H9 (cell line): ENCODE measurements at regions not wholly inside any gene's neighbourhood (a gene's known extent, or its start where the extent isn't known, plus 50 kb on each side); places are given as distances from the start of the nearest gene placed in this dataset.

Source experiments
- DNase-seq: peaks from one replicate; pipeline ENCODE4 v3.0.0-alpha.2; 2017
- H2AFZ ChIP-seq: one replicate; pipeline ENCODE4 v1.6.1; 2013; ENCODE audit warnings: mild to moderate bottlenecking, low read length, control low read depth, moderate library complexity
- H2AK5ac ChIP-seq: 2 replicates; pipeline ENCODE4 v1.6.1; 2013; ENCODE audit warnings: low read length, control low read depth, mixed read lengths; ENCODE audit not compliant: insufficient read length
- H2BK120ac ChIP-seq: one replicate; pipeline ENCODE4 v1.6.1; 2013; ENCODE audit warnings: low read depth, mild to moderate bottlenecking, low read length, control low read depth, inconsistent platforms; ENCODE audit not compliant: poor library complexity, severe bottlenecking
- H2BK12ac ChIP-seq: 2 replicates; pipeline ENCODE4 v1.6.1; 2013; ENCODE audit warnings: low read length, control low read depth, mixed read lengths, low read depth; ENCODE audit not compliant: insufficient read length
- H2BK15ac ChIP-seq: 2 replicates; pipeline ENCODE4 v1.6.1; 2013; ENCODE audit warnings: low read depth, low read length, control low read depth
- H2BK20ac ChIP-seq: one replicate; pipeline ENCODE4 v1.6.1; 2013; ENCODE audit warnings: low read depth, mild to moderate bottlenecking, low read length, control low read depth, inconsistent platforms; ENCODE audit not compliant: poor library complexity, severe bottlenecking
- H2BK5ac ChIP-seq: 2 replicates; pipeline ENCODE4 v1.6.1; 2013; ENCODE audit warnings: low read length, control low read depth, mixed read lengths; ENCODE audit not compliant: insufficient read length
- H3K14ac ChIP-seq: 2 replicates; pipeline ENCODE4 v1.6.1; 2013; ENCODE audit warnings: low read length, control low read depth; ENCODE audit not compliant: insufficient read depth
- H3K18ac ChIP-seq: 2 replicates; pipeline ENCODE4 v1.6.1; 2013; ENCODE audit warnings: low read depth, mild to moderate bottlenecking, mixed read lengths, low read length, control low read depth; ENCODE audit not compliant: insufficient read length
- H3K23ac ChIP-seq: 2 replicates; pipeline ENCODE4 v1.6.1; 2013; ENCODE audit warnings: low read length, control low read depth, mixed read lengths, low read depth; ENCODE audit not compliant: insufficient read length
- H3K23me2 ChIP-seq: 2 replicates; pipeline ENCODE4 v1.6.1; 2013; ENCODE audit warnings: low read depth, mild to moderate bottlenecking, mixed read lengths, low read length, control low read depth; ENCODE audit not compliant: insufficient read length, poor library complexity, severe bottlenecking
- H3K27ac ChIP-seq: 2 replicates; pipeline ENCODE4 v1.5.1; 2013; ENCODE audit warnings: low read length, control low read depth, mixed read lengths, low read depth; ENCODE audit not compliant: insufficient read length
- H3K27me3 ChIP-seq: 2 replicates; pipeline ENCODE4 v1.6.1; 2013; ENCODE audit warnings: low read length, control low read depth, inconsistent platforms; ENCODE audit not compliant: insufficient read depth
- H3K4ac ChIP-seq: 2 replicates; pipeline ENCODE4 v1.6.1; 2013; ENCODE audit warnings: low read depth, mild to moderate bottlenecking, control low read depth, inconsistent platforms, low read length, moderate library complexity
- H3K4me1 ChIP-seq: 2 replicates; pipeline ENCODE4 v1.6.1; 2013; ENCODE audit warnings: low read length, control low read depth, inconsistent platforms; ENCODE audit not compliant: insufficient read depth
- H3K4me2 ChIP-seq: 2 replicates; pipeline ENCODE4 v1.6.1; 2013; ENCODE audit warnings: low read length, control low read depth, mixed read lengths; ENCODE audit not compliant: insufficient read length, insufficient read depth
- H3K56ac ChIP-seq: 2 replicates; pipeline ENCODE4 v1.6.1; 2013; ENCODE audit warnings: low read depth, mild to moderate bottlenecking, mixed read lengths, low read length, control low read depth; ENCODE audit not compliant: insufficient read length
- H3K79me1 ChIP-seq: 2 replicates; pipeline ENCODE4 v1.6.1; 2013; ENCODE audit warnings: low read depth, mild to moderate bottlenecking, moderate library complexity, low read length, control low read depth, inconsistent platforms; ENCODE audit not compliant: insufficient read depth, poor library complexity, severe bottlenecking
- H3K79me2 ChIP-seq: 2 replicates; pipeline ENCODE4 v1.6.1; 2013; ENCODE audit warnings: low read length, control low read depth, inconsistent platforms; ENCODE audit not compliant: insufficient read depth
- H3K9ac ChIP-seq: 2 replicates; pipeline ENCODE4 v1.6.1; 2013; ENCODE audit warnings: low read length, control low read depth, mixed read lengths; ENCODE audit not compliant: insufficient read length; ENCODE audit errors: extremely low read depth
- H3K9me3 ChIP-seq: one replicate; pipeline ENCODE4 v1.6.1; 2013; ENCODE audit warnings: low read depth, low read length, inconsistent platforms; ENCODE audit not compliant: control insufficient read depth
- H3T11ph ChIP-seq: one replicate; pipeline ENCODE4 v1.6.1; 2013; ENCODE audit warnings: mild to moderate bottlenecking, low read length, control low read depth, inconsistent platforms
- H4K20me1 ChIP-seq: one replicate; pipeline ENCODE4 v1.6.1; 2013; ENCODE audit not compliant: control insufficient read depth, insufficient read length, insufficient read depth
- H4K5ac ChIP-seq: 2 replicates; pipeline ENCODE4 v1.6.1; 2013; ENCODE audit warnings: low read depth, mild to moderate bottlenecking, mixed read lengths, low read length, control low read depth; ENCODE audit not compliant: insufficient read length
- H4K8ac ChIP-seq: replicated peaks from 2 replicates; pipeline ENCODE4 v1.6.1; 2013; ENCODE audit warnings: low read length, control low read depth, mixed read lengths, low read depth; ENCODE audit not compliant: insufficient read length
- H4K91ac ChIP-seq: 2 replicates; pipeline ENCODE4 v1.6.1; 2013; ENCODE audit warnings: low read depth, mild to moderate bottlenecking, moderate library complexity, mixed read lengths, low read length, control low read depth; ENCODE audit not compliant: insufficient read length
- H3K27ac Mint-ChIP-seq, 3 experiments: 2 replicates in 2 of 3; 3 replicates in 1 of 3; pipeline ENCODE4 v1.8.0; 2020 to 2021; ENCODE audit warnings: mixed read lengths in 3 of 3, mild to moderate bottlenecking in 1 of 3, moderate library complexity in 1 of 3
- H3K27me3 Mint-ChIP-seq: 2 replicates; pipeline ENCODE4 v1.8.0; 2021; ENCODE audit warnings: low read depth, mild to moderate bottlenecking, moderate library complexity, mixed read lengths
- H3K36me3 Mint-ChIP-seq, 3 experiments: 2 replicates in 2 of 3; 3 replicates in 1 of 3; pipeline ENCODE4 v1.8.0; 2020 to 2021; ENCODE audit warnings: low read depth in 3 of 3, mixed read lengths in 3 of 3; ENCODE audit not compliant: insufficient read depth in 1 of 3
- H3K4me1 Mint-ChIP-seq, 2 experiments: 2 replicates each; pipeline ENCODE4 v1.8.0; 2020; ENCODE audit warnings: mixed read lengths in 2 of 2
- H3K4me3 Mint-ChIP-seq, 2 experiments: 2 replicates in 1 of 2; 3 replicates in 1 of 2; pipeline ENCODE4 v1.8.0; 2020 to 2021; ENCODE audit warnings: mild to moderate bottlenecking in 2 of 2, mixed read lengths in 2 of 2, moderate library complexity in 1 of 2
- H3K9me3 Mint-ChIP-seq, 2 experiments: 2 replicates in 1 of 2; 3 replicates in 1 of 2; pipeline ENCODE4 v1.8.0; 2020; ENCODE audit warnings: mild to moderate bottlenecking in 2 of 2, mixed read lengths in 2 of 2, moderate library complexity in 1 of 2
- WGBS: extraction: QIAGEN DNeasy Blood & Tissue Kit; methylation state at CpG from one replicate; pipeline ENCODE4 v1.1.7; 2013; ENCODE audit warnings: missing lambda C conversion rate, low lambda C conversion rate, mixed read lengths; ENCODE audit not compliant: insufficient read length; ENCODE audit errors: extremely low coverage; 5-methylcytosine and 5-hydroxymethylcytosine counted together
- TF ChIP-seq, protein P1 (sequence below): fragments of 200-600 bp; sonication (generic); conservative IDR thresholded peaks from 3 replicates; pipeline ENCODE4 v1.8.0; 2021; ENCODE audit warnings: antibody characterized with exemption, mild to moderate bottlenecking

DNA sequence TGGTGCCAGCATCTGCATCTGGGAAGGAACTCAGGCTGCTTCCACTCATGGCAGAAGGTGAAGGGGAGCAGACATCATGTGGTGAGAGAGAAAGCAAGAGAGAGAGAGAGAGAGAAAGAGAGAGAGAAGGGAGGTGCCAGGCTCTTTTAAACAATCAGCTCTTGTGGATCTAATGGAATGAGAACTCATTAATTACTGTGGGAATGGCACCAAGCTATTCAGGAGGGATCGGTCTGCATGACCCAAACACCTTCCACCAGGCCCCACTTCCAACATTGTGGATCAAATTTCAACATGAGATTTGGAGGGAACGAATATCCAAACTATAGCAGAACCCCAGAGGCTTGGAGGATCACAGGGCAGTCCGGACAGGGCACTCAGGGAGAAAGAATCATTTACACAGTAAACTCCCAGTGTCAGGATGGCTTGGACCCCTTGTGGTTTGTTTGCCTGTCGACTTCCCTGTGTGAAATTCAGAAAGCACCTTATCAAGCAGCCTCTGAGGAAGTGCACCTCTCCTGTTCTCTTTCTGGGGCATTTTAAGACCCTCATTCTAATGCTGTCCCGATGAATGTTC, 308.5 kb downstream of the REEP3 start:
- Histone ChIP-seq H2BK5ac (no peak overlapping the region), H3K79me1 (no peaks in the 10 kb centered on the region), H3K79me2 (no peaks in the 10 kb centered on the region), H3K23me2 (no peaks in the 10 kb centered on the region), H2BK12ac (no peak overlapping the region), H3K9ac (no peak overlapping the region), H2AFZ (no peak overlapping the region), H3K14ac (no peak overlapping the region), H3K27me3 (no peaks in the 10 kb centered on the region), H2AK5ac (no peak overlapping the region), H3K4me2 (no peak overlapping the region), H2BK120ac (no peak overlapping the region), H4K20me1 (no peaks in the 10 kb centered on the region), H2BK15ac (no peak overlapping the region), H3K27ac (no peak overlapping the region), H3K4ac (no peak overlapping the region), H3K56ac (no peak overlapping the region), H3K9me3 (no peaks in the 10 kb centered on the region), H3K23ac (no peak overlapping the region), H2BK20ac (no peak overlapping the region), H4K8ac (no peak overlapping the region), H3K4me1 (no peaks in the 10 kb centered on the region; the same call in 1 of the 2 replicates), H3T11ph (no peak overlapping the region), H3K18ac (no peak overlapping the region), H4K91ac (no peak overlapping the region), H4K5ac (no peak overlapping the region)
- TF ChIP-seq, protein P1, sequence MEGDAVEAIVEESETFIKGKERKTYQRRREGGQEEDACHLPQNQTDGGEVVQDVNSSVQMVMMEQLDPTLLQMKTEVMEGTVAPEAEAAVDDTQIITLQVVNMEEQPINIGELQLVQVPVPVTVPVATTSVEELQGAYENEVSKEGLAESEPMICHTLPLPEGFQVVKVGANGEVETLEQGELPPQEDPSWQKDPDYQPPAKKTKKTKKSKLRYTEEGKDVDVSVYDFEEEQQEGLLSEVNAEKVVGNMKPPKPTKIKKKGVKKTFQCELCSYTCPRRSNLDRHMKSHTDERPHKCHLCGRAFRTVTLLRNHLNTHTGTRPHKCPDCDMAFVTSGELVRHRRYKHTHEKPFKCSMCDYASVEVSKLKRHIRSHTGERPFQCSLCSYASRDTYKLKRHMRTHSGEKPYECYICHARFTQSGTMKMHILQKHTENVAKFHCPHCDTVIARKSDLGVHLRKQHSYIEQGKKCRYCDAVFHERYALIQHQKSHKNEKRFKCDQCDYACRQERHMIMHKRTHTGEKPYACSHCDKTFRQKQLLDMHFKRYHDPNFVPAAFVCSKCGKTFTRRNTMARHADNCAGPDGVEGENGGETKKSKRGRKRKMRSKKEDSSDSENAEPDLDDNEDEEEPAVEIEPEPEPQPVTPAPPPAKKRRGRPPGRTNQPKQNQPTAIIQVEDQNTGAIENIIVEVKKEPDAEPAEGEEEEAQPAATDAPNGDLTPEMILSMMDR, result no peak
- H3K4me3 Mint-ChIP-seq, result no peak overlapping the region
- no peaks in the 10 kb centered on the region for H3K9me3 Mint-ChIP-seq
- H3K4me1 Mint-ChIP-seq, result peaks cover 10 to 13% of the 10 kb centered on the region in 2 experiments
- DNase-seq, result no peak
- no peaks in the 10 kb centered on the region; the same call in 1 of the 2 replicates for H3K27me3 Mint-ChIP-seq
- no peak overlapping the region for H3K27ac Mint-ChIP-seq
- H3K36me3 Mint-ChIP-seq, result no peaks in the 10 kb centered on the region
- WGBS, result no CpG with 5 or more reads among the region's 5 CpGs
